ENCODE measurements at regions not wholly inside any gene's neighbourhood (a gene's known extent, or its start where the extent isn't known, plus 50 kb on each side); places are given as distances from the start of the nearest gene placed in this dataset.

DNA sequence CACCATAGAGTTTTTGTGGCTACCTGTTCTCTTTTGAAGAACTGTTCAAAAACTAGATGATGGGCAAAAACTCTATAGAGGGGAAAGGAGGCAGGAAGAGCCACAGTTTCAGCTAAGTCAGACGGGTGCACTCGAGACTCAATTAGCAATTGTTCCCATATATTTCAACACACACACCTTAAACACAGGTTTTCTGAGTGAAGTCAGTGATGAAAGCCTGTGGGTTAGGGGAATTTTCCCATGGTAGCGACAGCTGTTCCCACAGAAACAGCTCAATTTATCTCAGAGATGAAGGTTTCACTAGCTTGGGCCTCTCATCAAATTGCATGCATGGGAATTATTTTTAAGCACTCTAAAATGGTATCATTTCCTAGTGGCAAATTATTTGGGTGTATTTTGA lies 143.4 kb downstream of the ZIC5 start:
- Histone ChIP-seq H3K27ac (ENCODE audit: extremely low read length, insufficient read depth, low read length) (no peak overlapping the region), H3K4me3 (replicated peaks in 1 of 3; ENCODE audit: insufficient read depth in 1 of 3, low read depth in 2 of 3, low read length in 3 of 3) (no peak overlapping the region), H2AFZ (ENCODE audit: low read length) (no peak overlapping the region), H3K4me2 (ENCODE audit: low read depth, low read length) (no peak overlapping the region), H3K36me3 (replicated peaks in 1 of 2; ENCODE audit: control insufficient read depth in 1 of 2, insufficient read depth in 2 of 2, low read length in 2 of 2) (no peaks in the 10 kb centered on the region), H3K9ac (ENCODE audit: insufficient read depth, low read depth, low read length) (no peak overlapping the region), H4K20me1 (ENCODE audit: insufficient read depth, low read length) (no peaks in the 10 kb centered on the region), H3K79me2 (ENCODE audit: insufficient read depth, low read length) (no peaks in the 10 kb centered on the region), H3K4me1 (ENCODE audit: insufficient read depth, low read length) (peaks cover 19% of the 10 kb centered on the region), H3K27me3 (ENCODE audit: control insufficient read depth in 1 of 2, insufficient read depth in 2 of 2, low read length in 2 of 2) (no peaks in the 10 kb centered on the region), H3K9me3 (ENCODE audit: low read length) (no peaks in the 10 kb centered on the region)
- 74% methylated on average over 3 of the region's 3 CpGs for WGBS (ENCODE audit: low lambda C conversion rate)
- in situ Hi-C loops (cut with HindIII; ENCODE audit: extremely low pct_ligation_motif_present, low pct_unique_long_range_greater_than_20kb) (no loop called here), intact Hi-C loops (cut with micrococcal nuclease; ENCODE audit: unreplicated experiment) (no loop called here)
- FAIRE-seq (no peak), DNase-seq (ENCODE audit: low spot score) (no peak), ATAC-seq (no peak)
- BruUV-seq (replicated peaks) = no TSS peak
- ChIA-PET CTCF (ENCODE audit: low intra/inter-chr PET ratio, low total read pairs) (no interaction called here), POLR2A (no interaction called here)
- no peak for TF ChIP-seq GPBP1L1 (CRISPR knock-in tag; IDR thresholded peaks at IDR 0.05)
- TF ChIP-seq ZFP82 (CRISPR knock-in tag; IDR thresholded peaks at IDR 0.05; ENCODE audit: borderline replicate concordance) = no peak
- TF ChIP-seq TAF1 (CRISPR knock-in tag; IDR thresholded peaks at IDR 0.05) = no peak
- TF ChIP-seq ZNF670 (CRISPR knock-in tag; IDR thresholded peaks at IDR 0.05; ENCODE audit: borderline replicate concordance) = no peak
- no peak for TF ChIP-seq REXO4 (CRISPR knock-in tag; IDR thresholded peaks at IDR 0.05; ENCODE audit: borderline replicate concordance)
- TF ChIP-seq PTBP1 (IDR thresholded peaks at IDR 0.05; ENCODE audit: low read depth, low read length, poor library complexity, severe bottlenecking) = no peak

DNA sequence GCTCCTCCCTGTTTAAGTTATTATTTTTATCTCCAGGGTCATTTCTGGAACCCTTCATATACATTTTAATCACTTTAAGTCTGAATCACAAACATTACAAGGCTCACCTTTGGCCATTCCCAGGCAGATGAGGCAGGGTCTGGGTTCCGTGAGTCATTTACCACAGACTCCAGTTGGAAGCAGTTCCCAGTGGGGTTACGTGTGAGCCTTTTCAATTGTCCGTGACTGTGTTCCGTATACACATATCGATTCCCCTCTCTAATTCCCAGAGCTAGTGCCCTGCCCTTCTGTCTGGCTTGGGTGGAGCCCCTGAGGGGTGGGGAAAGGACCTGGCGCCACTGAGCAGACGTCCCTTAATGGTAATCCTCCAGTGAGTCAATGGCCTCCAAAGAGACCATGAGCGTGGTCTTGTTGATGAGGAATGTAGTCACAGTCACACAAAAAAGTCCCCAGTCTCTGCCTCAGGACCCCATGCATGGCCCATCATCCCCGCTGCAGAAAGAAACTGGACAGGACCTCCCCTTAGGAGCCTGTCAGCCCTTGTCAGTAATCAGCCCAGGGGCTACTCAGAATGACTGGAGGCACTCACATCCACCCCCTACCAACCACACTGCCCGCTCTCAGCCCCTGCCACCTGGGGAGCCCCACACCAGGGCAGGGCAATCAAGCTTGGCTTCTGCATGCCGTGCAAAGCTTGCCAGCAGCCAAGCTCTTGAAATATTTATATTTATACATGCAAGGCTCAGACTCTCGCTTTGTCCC lies 144.4 kb downstream of the ZIC5 start:
- Histone ChIP-seq H3K27ac (ENCODE audit: extremely low read length, insufficient read depth, low read length) (no peak overlapping the region), H3K9ac (ENCODE audit: insufficient read depth, low read depth, low read length) (no peak overlapping the region), H3K27me3 (ENCODE audit: control insufficient read depth in 1 of 2, insufficient read depth in 2 of 2, low read length in 2 of 2) (no peaks in the 10 kb centered on the region; a peak in 1 of 5 replicates), H4K20me1 (ENCODE audit: insufficient read depth, low read length) (no peaks in the 10 kb centered on the region), H3K79me2 (ENCODE audit: insufficient read depth, low read length) (no peaks in the 10 kb centered on the region), H3K4me3 (replicated peaks in 1 of 3; ENCODE audit: insufficient read depth in 1 of 3, low read depth in 2 of 3, low read length in 3 of 3) (no peak overlapping the region), H2AFZ (ENCODE audit: low read length) (no peak overlapping the region), H3K4me1 (ENCODE audit: insufficient read depth, low read length) (peaks cover 26% of the 10 kb centered on the region), H3K36me3 (replicated peaks in 1 of 2; ENCODE audit: control insufficient read depth in 1 of 2, insufficient read depth in 2 of 2, low read length in 2 of 2) (no peaks in the 10 kb centered on the region), H3K9me3 (ENCODE audit: low read length) (no peaks in the 10 kb centered on the region), H3K4me2 (ENCODE audit: low read depth, low read length) (no peak overlapping the region)
- ChIA-PET CTCF (ENCODE audit: low intra/inter-chr PET ratio, low total read pairs) (no interaction called here), POLR2A (no interaction called here)
- intact Hi-C loops (cut with micrococcal nuclease; ENCODE audit: unreplicated experiment) (no loop called here), in situ Hi-C loops (cut with HindIII; ENCODE audit: extremely low pct_ligation_motif_present, low pct_unique_long_range_greater_than_20kb) (no loop called here)
- DNase-seq (ENCODE audit: low spot score) (no peak), ATAC-seq (no peak), FAIRE-seq (no peak)
- WGBS (ENCODE audit: low lambda C conversion rate) = 88% methylated on average over 9 of the region's 12 CpGs
- no TSS peak for BruUV-seq (replicated peaks)
- no peak for TF ChIP-seq TBX3 (IDR thresholded peaks at IDR 0.05; ENCODE audit: borderline replicate concordance)
- TF ChIP-seq RORA (CRISPR knock-in tag; IDR thresholded peaks at IDR 0.05) = no peak
- no peak for TF ChIP-seq LRRFIP1 (CRISPR knock-in tag; conservative IDR thresholded peaks at IDR 0.05)
- no peak for TF ChIP-seq HDAC6 (IDR thresholded peaks at IDR 0.05; ENCODE audit: low read depth, low read length)
- TF ChIP-seq U2AF1 (optimal IDR thresholded peaks at IDR 0.05; ENCODE audit: low read depth, low read length) = no peak
- TF ChIP-seq ZNF10 (CRISPR knock-in tag; IDR thresholded peaks at IDR 0.05; ENCODE audit: borderline replicate concordance, low read depth) = no peak
